ENCODE measurements at regions not wholly inside any gene's neighbourhood (a gene's known extent, or its start where the extent isn't known, plus 50 kb on each side); places are given as distances from the start of the nearest gene placed in this dataset.
"Not testable (repeated sequence)": the region's sequence is repeated elsewhere in the genome, so short reads cannot be mapped to it uniquely, and the experiment has no call there.

- H3K9me3 ChIP-seq (ENCODE audit: control insufficient read depth in 2 of 2, low read length in 2 of 2) = no peaks in the 10 kb centered on the region
- no peak overlapping the region for H3K4me3 ChIP-seq (ENCODE audit: low read length in 2 of 2)
- H3K27me3 ChIP-seq (ENCODE audit: control insufficient read depth in 1 of 2, insufficient read depth in 2 of 2, low read length in 2 of 2) = no peaks in the 10 kb centered on the region
- no peaks in the 10 kb centered on the region for H3K4me1 ChIP-seq (ENCODE audit: control insufficient read depth, insufficient read depth, low read length)
- H3K27ac ChIP-seq (ENCODE audit: low read length) = no peak overlapping the region
- H3K9ac ChIP-seq (ENCODE audit: low read length in 2 of 2) = no peak overlapping the region
- no peaks in the 10 kb centered on the region for H3K36me3 ChIP-seq (ENCODE audit: control insufficient read depth in 2 of 2, insufficient read depth in 2 of 2, low read length in 2 of 2)
Observed at GRCh38 chr15:49721621-49722020, 100.8 kb downstream of the DTWD1 start.

GRCh38 chr15:49723981-49724380, 103.1 kb downstream of the DTWD1 start:
- Histone ChIP-seq H3K4me1 (ENCODE audit: control insufficient read depth, insufficient read depth, low read length) (no peaks in the 10 kb centered on the region), H3K27me3 (ENCODE audit: control insufficient read depth in 1 of 2, insufficient read depth in 2 of 2, low read length in 2 of 2) (no peaks in the 10 kb centered on the region)

GRCh38 chr15:49731187-49732099, 110.6 kb downstream of the DTWD1 start:
- H3K27me3 ChIP-seq (ENCODE audit: control insufficient read depth in 1 of 2, insufficient read depth in 2 of 2, low read length in 2 of 2) = no peaks in the 10 kb centered on the region
- H3K27ac ChIP-seq (ENCODE audit: low read length) = no peak overlapping the region
- no peak overlapping the region for H3K9ac ChIP-seq (ENCODE audit: low read length in 2 of 2)
- no peak overlapping the region for H3K4me3 ChIP-seq (ENCODE audit: low read length in 2 of 2)
- H3K4me1 ChIP-seq (ENCODE audit: control insufficient read depth, insufficient read depth, low read length) = no peaks in the 10 kb centered on the region
- peaks cover 0 to 4% of the 10 kb centered on the region in 2 donors for H3K9me3 ChIP-seq (ENCODE audit: control insufficient read depth in 2 of 2, low read length in 2 of 2)
- no peaks in the 10 kb centered on the region for H3K36me3 ChIP-seq (ENCODE audit: control insufficient read depth in 2 of 2, insufficient read depth in 2 of 2, low read length in 2 of 2)

More at GRCh38 chr15:49723981-49724380, 103.1 kb downstream of the DTWD1 start:
- no peak overlapping the region for H3K9ac ChIP-seq (ENCODE audit: low read length in 2 of 2)
- H3K4me3 ChIP-seq (ENCODE audit: low read length in 2 of 2) = no peak overlapping the region
- H3K9me3 ChIP-seq (ENCODE audit: control insufficient read depth in 2 of 2, low read length in 2 of 2) = peaks cover 0 to 4% of the 10 kb centered on the region in 2 donors
- H3K36me3 ChIP-seq (ENCODE audit: control insufficient read depth in 2 of 2, insufficient read depth in 2 of 2, low read length in 2 of 2) = no peaks in the 10 kb centered on the region
- no peak overlapping the region for H3K27ac ChIP-seq (ENCODE audit: low read length)

GRCh38 chr15:49732109-49732508, 111.3 kb downstream of the DTWD1 start:
- not testable (repeated sequence) for H3K27me3 ChIP-seq (ENCODE audit: control insufficient read depth in 1 of 2, insufficient read depth in 2 of 2, low read length in 2 of 2); H3K36me3 ChIP-seq (ENCODE audit: control insufficient read depth in 2 of 2, insufficient read depth in 2 of 2, low read length in 2 of 2); H3K4me1 ChIP-seq (ENCODE audit: control insufficient read depth, insufficient read depth, low read length); H3K9ac ChIP-seq (ENCODE audit: low read length in 2 of 2); H3K9me3 ChIP-seq (ENCODE audit: control insufficient read depth in 2 of 2, low read length in 2 of 2); H3K4me3 ChIP-seq (ENCODE audit: low read length in 2 of 2); H3K27ac ChIP-seq (ENCODE audit: low read length)

GRCh38 chr15:49734089-49734488, 113.2 kb downstream of the DTWD1 start:
- not testable (repeated sequence) for H3K9ac ChIP-seq (ENCODE audit: low read length in 2 of 2); H3K9me3 ChIP-seq (ENCODE audit: control insufficient read depth in 2 of 2, low read length in 2 of 2); H3K4me1 ChIP-seq (ENCODE audit: control insufficient read depth, insufficient read depth, low read length); H3K27ac ChIP-seq (ENCODE audit: low read length); H3K4me3 ChIP-seq (ENCODE audit: low read length in 2 of 2); H3K36me3 ChIP-seq (ENCODE audit: control insufficient read depth in 2 of 2, insufficient read depth in 2 of 2, low read length in 2 of 2); H3K27me3 ChIP-seq (ENCODE audit: control insufficient read depth in 1 of 2, insufficient read depth in 2 of 2, low read length in 2 of 2)

GRCh38 chr15:49734831-49735508, 114.1 kb downstream of the DTWD1 start:
- no peaks in the 10 kb centered on the region for H3K9me3 ChIP-seq (ENCODE audit: control insufficient read depth in 2 of 2, low read length in 2 of 2)
- no peak overlapping the region for H3K9ac ChIP-seq (ENCODE audit: low read length in 2 of 2)
- no peaks in the 10 kb centered on the region for H3K36me3 ChIP-seq (ENCODE audit: control insufficient read depth in 2 of 2, insufficient read depth in 2 of 2, low read length in 2 of 2)
- H3K4me3 ChIP-seq (ENCODE audit: low read length in 2 of 2) = no peak overlapping the region
- H3K27ac ChIP-seq (ENCODE audit: low read length) = no peak overlapping the region
- H3K27me3 ChIP-seq (ENCODE audit: control insufficient read depth in 1 of 2, insufficient read depth in 2 of 2, low read length in 2 of 2) = no peaks in the 10 kb centered on the region
- no peaks in the 10 kb centered on the region for H3K4me1 ChIP-seq (ENCODE audit: control insufficient read depth, insufficient read depth, low read length)

- Histone ChIP-seq H3K36me3 (ENCODE audit: control insufficient read depth in 2 of 2, insufficient read depth in 2 of 2, low read length in 2 of 2) (no peaks in the 10 kb centered on the region), H3K9ac (ENCODE audit: low read length in 2 of 2) (no peak overlapping the region), H3K27me3 (ENCODE audit: control insufficient read depth in 1 of 2, insufficient read depth in 2 of 2, low read length in 2 of 2) (no peaks in the 10 kb centered on the region), H3K4me3 (ENCODE audit: low read length in 2 of 2) (no peak overlapping the region), H3K4me1 (ENCODE audit: control insufficient read depth, insufficient read depth, low read length) (no peaks in the 10 kb centered on the region), H3K27ac (ENCODE audit: low read length) (no peak overlapping the region), H3K9me3 (ENCODE audit: control insufficient read depth in 2 of 2, low read length in 2 of 2) (no peaks in the 10 kb centered on the region)
Observed at GRCh38 chr15:49737127-49737526, 116.3 kb downstream of the DTWD1 start.

GRCh38 chr15:49741712-49742111, 120.9 kb downstream of the DTWD1 start:
- H3K27me3 ChIP-seq (ENCODE audit: control insufficient read depth in 1 of 2, insufficient read depth in 2 of 2, low read length in 2 of 2) = no peaks in the 10 kb centered on the region

GRCh38 chr15:49742381-49742780, 121.5 kb downstream of the DTWD1 start:
- Histone ChIP-seq H3K4me1 (ENCODE audit: control insufficient read depth, insufficient read depth, low read length) (no peaks in the 10 kb centered on the region), H3K9ac (ENCODE audit: low read length in 2 of 2) (no peak overlapping the region), H3K36me3 (ENCODE audit: control insufficient read depth in 2 of 2, insufficient read depth in 2 of 2, low read length in 2 of 2) (no peaks in the 10 kb centered on the region), H3K9me3 (ENCODE audit: control insufficient read depth in 2 of 2, low read length in 2 of 2) (no peaks in the 10 kb centered on the region), H3K27ac (ENCODE audit: low read length) (no peak overlapping the region), H3K27me3 (ENCODE audit: control insufficient read depth in 1 of 2, insufficient read depth in 2 of 2, low read length in 2 of 2) (no peaks in the 10 kb centered on the region), H3K4me3 (ENCODE audit: low read length in 2 of 2) (no peak overlapping the region)

More at GRCh38 chr15:49741712-49742111, 120.9 kb downstream of the DTWD1 start:
- H3K36me3 ChIP-seq (ENCODE audit: control insufficient read depth in 2 of 2, insufficient read depth in 2 of 2, low read length in 2 of 2) = no peaks in the 10 kb centered on the region
- no peak overlapping the region for H3K4me3 ChIP-seq (ENCODE audit: low read length in 2 of 2)
- no peak overlapping the region for H3K27ac ChIP-seq (ENCODE audit: low read length)
- H3K4me1 ChIP-seq (ENCODE audit: control insufficient read depth, insufficient read depth, low read length) = no peaks in the 10 kb centered on the region
- no peak overlapping the region for H3K9ac ChIP-seq (ENCODE audit: low read length in 2 of 2)
- no peaks in the 10 kb centered on the region for H3K9me3 ChIP-seq (ENCODE audit: control insufficient read depth in 2 of 2, low read length in 2 of 2)

- Histone ChIP-seq H3K27me3 (ENCODE audit: control insufficient read depth in 1 of 2, insufficient read depth in 2 of 2, low read length in 2 of 2) (no peaks in the 10 kb centered on the region), H3K27ac (ENCODE audit: low read length) (no peak overlapping the region), H3K9me3 (ENCODE audit: control insufficient read depth in 2 of 2, low read length in 2 of 2) (no peaks in the 10 kb centered on the region), H3K36me3 (ENCODE audit: control insufficient read depth in 2 of 2, insufficient read depth in 2 of 2, low read length in 2 of 2) (no peaks in the 10 kb centered on the region), H3K4me3 (ENCODE audit: low read length in 2 of 2) (no peak overlapping the region), H3K9ac (ENCODE audit: low read length in 2 of 2) (no peak overlapping the region), H3K4me1 (ENCODE audit: control insufficient read depth, insufficient read depth, low read length) (no peaks in the 10 kb centered on the region)
Observed at GRCh38 chr15:49747340-49747739, 126.5 kb downstream of the DTWD1 start.

- no peaks in the 10 kb centered on the region for H3K4me1 ChIP-seq (ENCODE audit: control insufficient read depth, insufficient read depth, low read length)
- H3K4me3 ChIP-seq (ENCODE audit: low read length in 2 of 2) = no peak overlapping the region
- no peaks in the 10 kb centered on the region for H3K36me3 ChIP-seq (ENCODE audit: control insufficient read depth in 2 of 2, insufficient read depth in 2 of 2, low read length in 2 of 2)
- no peaks in the 10 kb centered on the region for H3K9me3 ChIP-seq (ENCODE audit: control insufficient read depth in 2 of 2, low read length in 2 of 2)
- H3K27ac ChIP-seq (ENCODE audit: low read length) = no peak overlapping the region
- no peak overlapping the region for H3K9ac ChIP-seq (ENCODE audit: low read length in 2 of 2)
- no peaks in the 10 kb centered on the region for H3K27me3 ChIP-seq (ENCODE audit: control insufficient read depth in 1 of 2, insufficient read depth in 2 of 2, low read length in 2 of 2)
Observed at GRCh38 chr15:49748791-49749190, 127.9 kb downstream of the DTWD1 start.

All from stomach smooth muscle (tissue), 2 donors.